HG02798 (cell line): ENCODE measurements at regions not wholly inside any gene's neighbourhood (a gene's known extent, or its start where the extent isn't known, plus 50 kb on each side); places are given as distances from the start of the nearest gene placed in this dataset.

ENCODE experiments used
- ATAC-seq: cut with Tn5 transposase; IDR thresholded peaks from one replicate; pipeline ENCODE4 v1.9.1; 2021; ENCODE audit warnings: mild to moderate bottlenecking; ENCODE audit not compliant: unreplicated experiment, poor library complexity

DNA sequence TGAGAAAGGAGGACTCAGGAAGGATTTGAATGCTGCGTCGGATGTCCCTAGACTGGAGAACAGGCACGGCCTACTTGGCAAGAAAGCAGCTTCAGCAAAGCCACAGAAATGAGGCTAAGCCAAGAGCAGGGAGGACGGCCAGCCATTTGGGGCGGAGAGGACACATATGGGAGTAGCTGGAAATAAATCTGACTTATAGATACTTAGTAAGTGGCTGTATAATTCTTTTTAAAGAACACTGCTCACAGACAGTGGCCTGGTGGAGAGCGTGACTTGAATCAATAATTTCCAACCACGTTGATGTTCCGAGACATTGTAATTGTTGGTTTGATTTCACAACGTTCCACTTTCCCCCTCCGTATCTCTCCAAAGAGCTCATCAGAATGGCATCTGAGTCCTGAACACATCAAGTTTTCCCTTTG, 67.7 kb upstream of the JCAD start:
- ATAC-seq, result no peak

DNA sequence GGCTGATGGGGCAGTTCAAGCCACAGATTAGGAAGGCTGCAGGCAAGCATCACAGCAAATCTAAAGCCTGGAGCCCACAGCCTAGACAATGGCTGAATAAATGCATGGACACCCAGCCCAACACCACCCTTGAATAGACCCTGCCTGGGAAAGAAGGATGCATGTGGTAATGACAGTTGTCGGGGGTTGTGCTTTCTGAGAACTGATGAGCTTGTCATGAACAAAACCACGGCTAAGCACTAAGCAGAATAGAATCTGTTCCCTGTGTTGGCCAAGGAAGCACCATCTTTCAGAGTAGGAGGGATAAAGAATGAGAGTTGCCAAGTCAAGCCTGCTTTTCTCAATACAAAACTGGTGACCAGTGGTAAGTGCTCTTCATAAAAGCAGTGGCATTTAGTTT, 66.1 kb upstream of the JCAD start:
- no peak for ATAC-seq

DNA sequence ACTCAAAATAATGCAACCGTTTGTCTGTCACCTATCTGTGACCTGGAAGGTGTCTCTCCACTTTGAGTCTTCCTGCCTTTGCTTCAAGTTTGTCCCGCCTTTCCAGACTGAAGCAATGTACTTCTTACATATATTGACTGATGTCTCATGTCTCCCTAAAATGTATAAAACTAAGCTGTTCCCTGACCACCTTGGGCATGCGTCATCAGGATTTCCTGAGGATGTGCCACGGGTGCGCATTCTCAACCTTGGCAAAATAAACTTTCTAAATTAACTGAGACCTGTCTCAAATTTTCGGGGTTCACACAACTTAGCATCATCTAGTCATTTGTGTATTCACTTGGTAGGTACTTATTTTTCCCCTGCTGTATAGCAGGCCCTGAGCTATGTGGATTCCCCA, 65.3 kb upstream of the JCAD start:
- no peak for ATAC-seq

DNA sequence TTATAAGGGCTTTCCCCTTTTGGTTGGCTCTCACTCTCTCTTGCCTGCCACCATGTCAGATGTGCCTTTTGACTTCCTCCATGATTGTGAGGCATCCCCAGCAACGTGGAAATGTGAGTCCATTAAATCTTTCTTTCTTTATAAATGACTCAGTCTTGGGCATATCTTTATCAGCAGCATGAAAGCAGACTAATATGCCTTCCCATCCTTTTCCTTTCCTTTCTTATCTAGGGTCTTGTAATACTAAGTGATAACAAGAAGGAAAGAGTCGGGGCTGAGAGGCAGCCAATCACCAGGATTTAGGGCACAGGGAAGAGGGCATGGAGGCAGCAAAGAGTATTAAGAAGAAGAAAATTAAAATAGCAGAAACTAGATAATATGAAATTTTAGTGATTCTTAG, 62.0 kb upstream of the JCAD start:
- no peak for ATAC-seq

- ATAC-seq, result no peak
Observed at GRCh38 chr10:30118590-30118989, 59.2 kb upstream of the JCAD start.

DNA sequence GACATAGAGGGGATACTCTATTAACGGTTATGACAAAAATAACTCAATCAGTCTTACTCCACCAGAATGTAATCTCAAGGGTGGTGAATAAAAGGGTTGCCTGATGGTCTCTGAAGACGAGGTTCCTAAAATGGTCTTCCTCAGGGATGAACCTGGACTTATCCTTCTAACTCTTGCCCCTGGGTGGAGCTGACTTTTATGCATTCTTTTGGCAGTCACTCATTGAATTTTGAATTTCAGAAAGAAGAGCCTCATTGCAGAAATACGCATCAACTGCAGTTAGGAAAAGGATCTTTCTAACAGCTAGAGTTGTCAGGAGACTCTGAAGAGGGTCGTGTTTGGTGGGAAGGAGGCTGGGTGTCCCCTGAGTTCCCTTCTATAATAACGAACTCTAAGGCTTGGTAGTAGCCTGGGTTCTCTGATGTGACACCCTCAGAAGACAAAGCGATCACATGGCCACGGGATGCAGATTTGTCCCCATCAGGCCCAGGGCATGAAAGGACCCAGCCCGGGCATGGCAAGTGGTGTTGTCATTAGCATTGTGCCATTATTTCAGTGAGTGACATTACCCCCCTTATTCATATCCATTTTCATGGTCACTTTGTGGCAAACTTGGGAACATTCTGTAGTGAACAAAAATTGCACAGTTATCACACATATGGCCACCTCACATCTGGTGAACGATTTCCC, 58.6 kb upstream of the JCAD start:
- ATAC-seq, result no peak

GRCh38 chr10:30116041-30116491, 56.7 kb upstream of the JCAD start:
- ATAC-seq, result no peak

- ATAC-seq, result no peak
Observed at GRCh38 chr10:30115626-30115940, 56.2 kb upstream of the JCAD start.

DNA sequence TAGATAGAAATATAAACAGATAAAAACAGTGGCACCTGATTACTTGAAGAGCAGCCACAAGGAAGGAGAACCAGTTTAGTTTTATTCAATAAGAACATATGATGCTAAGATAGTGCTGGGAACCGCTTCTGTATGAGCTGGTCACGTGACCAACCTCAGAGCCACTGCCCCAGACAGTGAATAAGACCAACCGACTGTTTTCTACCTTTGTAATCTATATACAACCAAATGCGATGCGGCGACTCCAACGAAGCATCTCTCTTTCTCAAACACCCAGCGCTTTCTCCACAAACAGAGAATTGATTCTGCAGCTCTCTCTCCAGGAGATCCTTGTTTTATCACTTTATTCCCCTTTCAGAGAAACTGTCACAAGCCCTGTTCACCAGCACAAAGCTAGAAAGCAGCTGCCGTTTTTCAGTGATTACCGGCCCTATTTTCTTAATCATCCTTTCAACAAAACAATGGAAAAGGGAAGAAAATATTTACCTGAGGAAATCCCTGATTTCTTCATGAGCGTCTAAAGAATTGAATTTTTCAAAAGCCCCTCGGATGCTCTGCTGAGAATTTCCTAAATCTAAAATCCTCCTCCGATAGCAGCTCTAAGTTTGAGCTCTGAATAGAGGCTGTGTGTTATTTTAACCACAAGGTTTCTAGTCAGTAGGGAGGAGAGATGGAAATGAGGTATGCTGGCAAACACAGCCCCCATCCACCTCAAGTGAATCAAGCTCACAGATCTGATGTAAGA, 55.7 kb upstream of the JCAD start:
- ATAC-seq, result no peak

GRCh38 chr10:30114401-30114800, 55.0 kb upstream of the JCAD start:
- ATAC-seq, result no peak

- ATAC-seq, result no peak
Observed at GRCh38 chr10:30111340-30112022, 52.1 kb upstream of the JCAD start.
